Small intestine (tissue), 7 donors: ENCODE measurements at regions not wholly inside any gene's neighbourhood (a gene's known extent, or its start where the extent isn't known, plus 50 kb on each side); places are given as distances from the start of the nearest gene placed in this dataset.
"Not testable (repeated sequence)": the region's sequence is repeated elsewhere in the genome, so short reads cannot be mapped to it uniquely, and the experiment has no call there.

Source experiments
- DNase-seq, 2 donors: peaks; one replicate each; pipeline versions ENCODE4 v3.0.0 to v3.0.0-alpha.2; 2013
- FAIRE-seq: peaks from 2 replicates; lab custom pipeline; 2012; peaks lifted over from hg19 to GRCh38; lab: Jason Lieb, UNC
- H3K27ac ChIP-seq, 3 donors: one replicate each; pipeline ENCODE4 v1.5.1; 2013; ENCODE audit warnings: low read length in 2 of 3, mild to moderate bottlenecking in 2 of 3, control low read depth in 1 of 3, inconsistent platforms in 1 of 3, low read depth in 1 of 3, moderate library complexity in 1 of 3
- H3K27me3 ChIP-seq, 3 donors: one replicate each; pipeline ENCODE4 v1.6.1; 2013; ENCODE audit warnings: low read length in 3 of 3, inconsistent platforms in 1 of 3; ENCODE audit not compliant: control insufficient read depth in 3 of 3, insufficient read depth in 3 of 3
- H3K36me3 ChIP-seq, 3 donors: one replicate each; pipeline ENCODE4 v1.6.1; 2013; ENCODE audit warnings: low read length in 3 of 3, inconsistent platforms in 1 of 3, low read depth in 1 of 3, mild to moderate bottlenecking in 1 of 3, moderate library complexity in 1 of 3; ENCODE audit not compliant: control insufficient read depth in 3 of 3, insufficient read depth in 2 of 3
- H3K4me1 ChIP-seq, 3 donors: one replicate each; pipeline ENCODE4 v1.6.1; 2013; ENCODE audit warnings: low read length in 2 of 3, inconsistent platforms in 1 of 3, low read depth in 1 of 3, mild to moderate bottlenecking in 1 of 3, moderate library complexity in 1 of 3; ENCODE audit not compliant: control insufficient read depth in 3 of 3, insufficient read depth in 2 of 3
- H3K4me3 ChIP-seq, 3 donors: one replicate each; pipeline ENCODE4 v1.5.1; 2013; ENCODE audit warnings: low read length in 3 of 3, control low read depth in 1 of 3, inconsistent platforms in 1 of 3, low read depth in 1 of 3, mild to moderate bottlenecking in 1 of 3, moderate library complexity in 1 of 3
- H3K9me3 ChIP-seq, 2 donors: one replicate each; pipeline ENCODE4 v1.6.1; 2013; ENCODE audit warnings: low read depth in 1 of 2, low read length in 1 of 2; ENCODE audit not compliant: control insufficient read depth in 2 of 2, insufficient read depth in 1 of 2
- WGBS, 3 donors: extraction: QIAGEN DNeasy Blood & Tissue Kit; methylation state at CpG; one replicate each; pipeline ENCODE4 v1.1.7; 2013; 5-methylcytosine and 5-hydroxymethylcytosine counted together
- donor health status: healthy with polysubstance abuse.
- donor health status: control.
- donor health status: control.
- donor health status: Bipolar disorder and iron deficiency.
- donor health status: healthy.

- H3K9me3 ChIP-seq: no peaks in the 10 kb centered on the region
- no peak for FAIRE-seq
- H3K4me3 ChIP-seq: no peak overlapping the region
- no peak overlapping the region for H3K27ac ChIP-seq
- H3K4me1 ChIP-seq: no peaks in the 10 kb centered on the region
- DNase-seq: no peak
- H3K27me3 ChIP-seq: no peaks in the 10 kb centered on the region
- WGBS, 3 donors: 88 to 92% (median 90%) methylated on average over 6 of the region's 6 CpGs
- no peaks in the 10 kb centered on the region for H3K36me3 ChIP-seq
Observed at GRCh38 chr1:224544346-224545110, 71.6 kb upstream of the CNIH3 start.

- Histone ChIP-seq H3K27me3 (no peaks in the 10 kb centered on the region), H3K27ac (no peak overlapping the region), H3K4me3 (no peak overlapping the region), H3K9me3 (no peaks in the 10 kb centered on the region), H3K4me1 (no peaks in the 10 kb centered on the region), H3K36me3 (no peaks in the 10 kb centered on the region)
- FAIRE-seq (no peak), DNase-seq (no peak)
- WGBS, 3 donors: 73 to 81% (median 80%) methylated on average over 4 of the region's 4 CpGs
Observed at GRCh38 chr1:224545571-224545970, 70.5 kb upstream of the CNIH3 start.

- no peak for DNase-seq
- Histone ChIP-seq H3K9me3 (no peaks in the 10 kb centered on the region), H3K27ac (no peak overlapping the region), H3K27me3 (no peaks in the 10 kb centered on the region), H3K4me1 (no peaks in the 10 kb centered on the region), H3K4me3 (no peak overlapping the region), H3K36me3 (no peaks in the 10 kb centered on the region)
- no peak for FAIRE-seq
- 88 to 93% (median 89%) methylated on average over 4 of the region's 4 CpGs for WGBS, 3 donors
Observed at GRCh38 chr1:224548676-224549075, 67.4 kb upstream of the CNIH3 start.

- H3K4me1 ChIP-seq, H3K4me3 ChIP-seq, H3K27me3 ChIP-seq, H3K36me3 ChIP-seq, H3K27ac ChIP-seq, H3K9me3 ChIP-seq, DNase-seq, FAIRE-seq: not testable (repeated sequence)
- WGBS, 3 donors: 93 to 96% (median 94%) methylated on average over 4 of the region's 4 CpGs
Observed at GRCh38 chr1:224551189-224551588, 64.9 kb upstream of the CNIH3 start.

GRCh38 chr1:224554056-224554455, 62.1 kb upstream of the CNIH3 start:
- FAIRE-seq (no peak), DNase-seq (no peak)
- 53 to 67% (median 65%) methylated on average over 4 of the region's 4 CpGs for WGBS, 3 donors
- Histone ChIP-seq H3K27me3 (no peaks in the 10 kb centered on the region), H3K9me3 (no peaks in the 10 kb centered on the region), H3K4me3 (no peak overlapping the region), H3K4me1 (no peaks in the 10 kb centered on the region), H3K36me3 (no peaks in the 10 kb centered on the region), H3K27ac (no peak overlapping the region)

- FAIRE-seq (no peak), DNase-seq (no peak)
- no peaks in the 10 kb centered on the region for H3K36me3 ChIP-seq
- H3K27ac ChIP-seq: no peak overlapping the region
- H3K4me3 ChIP-seq: no peak overlapping the region
- no peaks in the 10 kb centered on the region for H3K27me3 ChIP-seq
- H3K9me3 ChIP-seq: no peaks in the 10 kb centered on the region
- 62 to 79% (median 65%) methylated on average over 4 of the region's 4 CpGs for WGBS, 3 donors
- H3K4me1 ChIP-seq: no peaks in the 10 kb centered on the region
Observed at GRCh38 chr1:224554620-224555259, 61.4 kb upstream of the CNIH3 start.

GRCh38 chr1:224558904-224559303, 57.2 kb upstream of the CNIH3 start:
- no peaks in the 10 kb centered on the region for H3K9me3 ChIP-seq
- no peaks in the 10 kb centered on the region for H3K4me1 ChIP-seq
- DNase-seq (no peak), FAIRE-seq (no peak)
- H3K27me3 ChIP-seq: no peaks in the 10 kb centered on the region
- H3K36me3 ChIP-seq: no peaks in the 10 kb centered on the region
- 51 to 64% (median 51%) methylated on average over 3 of the region's 3 CpGs for WGBS, 3 donors
- no peak overlapping the region for H3K27ac ChIP-seq
- H3K4me3 ChIP-seq: no peak overlapping the region

- Histone ChIP-seq H3K27ac (no peak overlapping the region), H3K4me1 (no peaks in the 10 kb centered on the region), H3K27me3 (no peaks in the 10 kb centered on the region), H3K9me3 (no peaks in the 10 kb centered on the region), H3K4me3 (no peak overlapping the region), H3K36me3 (no peaks in the 10 kb centered on the region)
- DNase-seq (no peak), FAIRE-seq (no peak)
- WGBS, 3 donors: 70 to 90% (median 79%) methylated on average over 5 of the region's 5 CpGs
Observed at GRCh38 chr1:224559981-224560728, 56.0 kb upstream of the CNIH3 start.
